Osteocyte (in vitro differentiated cells): ENCODE measurements at regions not wholly inside any gene's neighbourhood (a gene's known extent, or its start where the extent isn't known, plus 50 kb on each side); places are given as distances from the start of the nearest gene placed in this dataset.

ENCODE experiments used
- DNase-seq: peaks from one replicate; pipeline ENCODE4 v3.0.0; 2021; ENCODE audit warnings: mixed read lengths; ENCODE audit not compliant: unreplicated experiment; ENCODE audit errors: extremely low spot score
- H3K27ac Mint-ChIP-seq: one replicate; pipeline ENCODE4 v1.8.0; 2021; ENCODE audit warnings: mild to moderate bottlenecking, mixed read lengths; ENCODE audit not compliant: unreplicated experiment
- H3K27me3 Mint-ChIP-seq: one replicate; pipeline ENCODE4 v1.8.0; 2021; ENCODE audit warnings: mixed read lengths; ENCODE audit not compliant: unreplicated experiment
- H3K36me3 Mint-ChIP-seq: one replicate; pipeline ENCODE4 v1.8.0; 2021; ENCODE audit warnings: mixed read lengths; ENCODE audit not compliant: unreplicated experiment
- H3K4me1 Mint-ChIP-seq: one replicate; pipeline ENCODE4 v1.8.0; 2021; ENCODE audit warnings: mixed read lengths; ENCODE audit not compliant: unreplicated experiment
- H3K4me3 Mint-ChIP-seq: one replicate; pipeline ENCODE4 v1.8.0; 2021; ENCODE audit warnings: mild to moderate bottlenecking, moderate library complexity, mixed read lengths; ENCODE audit not compliant: unreplicated experiment
- H3K9me3 Mint-ChIP-seq: one replicate; pipeline ENCODE4 v1.8.0; 2021; ENCODE audit warnings: mixed read lengths; ENCODE audit not compliant: unreplicated experiment
- TF ChIP-seq, protein P1 (sequence below): fragments of 200-600 bp; sonication (generic); IDR thresholded peaks from 2 replicates; pipeline ENCODE4 v1.5.0; 2021; ENCODE audit warnings: antibody characterized with exemption, mild to moderate bottlenecking, moderate library complexity

DNA sequence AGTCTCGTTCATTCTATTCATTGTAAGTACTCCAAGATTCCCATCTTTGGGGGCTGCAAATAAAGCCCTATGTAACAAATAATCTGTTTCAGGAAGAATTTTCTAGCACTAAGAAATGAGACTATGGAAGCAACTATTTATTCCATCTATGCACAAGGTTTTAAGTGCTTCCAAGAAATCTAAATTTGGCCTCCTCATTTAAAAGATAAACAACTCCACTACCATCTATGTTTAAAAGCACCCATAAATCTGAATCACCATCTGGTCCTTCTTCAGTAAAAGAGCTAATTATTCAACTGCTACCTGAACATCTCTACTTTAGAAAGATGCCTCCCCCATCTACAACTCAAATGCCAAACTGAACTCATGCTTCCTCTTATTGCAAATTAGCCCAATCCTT is 547.3 kb upstream of the LRRC4C start:
- Mint-ChIP-seq H3K4me3 (no peak overlapping the region), H3K9me3 (peaks cover 30% of the 10 kb centered on the region), H3K27me3 (no peaks in the 10 kb centered on the region), H3K27ac (no peak overlapping the region), H3K36me3 (no peaks in the 10 kb centered on the region), H3K4me1 (no peaks in the 10 kb centered on the region)
- TF ChIP-seq, protein P1, sequence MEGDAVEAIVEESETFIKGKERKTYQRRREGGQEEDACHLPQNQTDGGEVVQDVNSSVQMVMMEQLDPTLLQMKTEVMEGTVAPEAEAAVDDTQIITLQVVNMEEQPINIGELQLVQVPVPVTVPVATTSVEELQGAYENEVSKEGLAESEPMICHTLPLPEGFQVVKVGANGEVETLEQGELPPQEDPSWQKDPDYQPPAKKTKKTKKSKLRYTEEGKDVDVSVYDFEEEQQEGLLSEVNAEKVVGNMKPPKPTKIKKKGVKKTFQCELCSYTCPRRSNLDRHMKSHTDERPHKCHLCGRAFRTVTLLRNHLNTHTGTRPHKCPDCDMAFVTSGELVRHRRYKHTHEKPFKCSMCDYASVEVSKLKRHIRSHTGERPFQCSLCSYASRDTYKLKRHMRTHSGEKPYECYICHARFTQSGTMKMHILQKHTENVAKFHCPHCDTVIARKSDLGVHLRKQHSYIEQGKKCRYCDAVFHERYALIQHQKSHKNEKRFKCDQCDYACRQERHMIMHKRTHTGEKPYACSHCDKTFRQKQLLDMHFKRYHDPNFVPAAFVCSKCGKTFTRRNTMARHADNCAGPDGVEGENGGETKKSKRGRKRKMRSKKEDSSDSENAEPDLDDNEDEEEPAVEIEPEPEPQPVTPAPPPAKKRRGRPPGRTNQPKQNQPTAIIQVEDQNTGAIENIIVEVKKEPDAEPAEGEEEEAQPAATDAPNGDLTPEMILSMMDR = no peak
- DNase-seq = no peak

DNA sequence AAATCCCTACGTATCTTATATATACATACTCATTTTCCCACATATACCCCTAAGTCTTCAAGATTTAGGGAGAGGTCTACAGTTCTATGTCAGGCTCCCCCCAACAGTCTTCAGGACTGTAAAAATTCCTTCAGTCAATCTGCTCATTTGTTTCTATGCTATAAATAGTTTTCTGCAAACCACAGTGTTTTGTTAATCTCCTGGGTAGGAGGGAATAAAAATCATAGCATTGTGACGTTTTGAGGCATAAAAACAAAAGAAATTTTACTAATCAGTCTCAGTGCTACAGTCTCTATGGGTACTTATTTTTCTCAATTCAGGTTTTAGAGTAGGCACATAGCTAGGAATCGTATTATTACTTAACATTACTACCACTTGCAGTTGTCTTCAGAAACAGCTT is 552.8 kb upstream of the LRRC4C start:
- Mint-ChIP-seq H3K4me1 (no peaks in the 10 kb centered on the region), H3K27me3 (no peaks in the 10 kb centered on the region), H3K4me3 (no peak overlapping the region), H3K9me3 (peaks cover 45% of the 10 kb centered on the region), H3K36me3 (no peaks in the 10 kb centered on the region), H3K27ac (no peak overlapping the region)
- no peak for DNase-seq
- TF ChIP-seq, protein P1 = no peak

DNA sequence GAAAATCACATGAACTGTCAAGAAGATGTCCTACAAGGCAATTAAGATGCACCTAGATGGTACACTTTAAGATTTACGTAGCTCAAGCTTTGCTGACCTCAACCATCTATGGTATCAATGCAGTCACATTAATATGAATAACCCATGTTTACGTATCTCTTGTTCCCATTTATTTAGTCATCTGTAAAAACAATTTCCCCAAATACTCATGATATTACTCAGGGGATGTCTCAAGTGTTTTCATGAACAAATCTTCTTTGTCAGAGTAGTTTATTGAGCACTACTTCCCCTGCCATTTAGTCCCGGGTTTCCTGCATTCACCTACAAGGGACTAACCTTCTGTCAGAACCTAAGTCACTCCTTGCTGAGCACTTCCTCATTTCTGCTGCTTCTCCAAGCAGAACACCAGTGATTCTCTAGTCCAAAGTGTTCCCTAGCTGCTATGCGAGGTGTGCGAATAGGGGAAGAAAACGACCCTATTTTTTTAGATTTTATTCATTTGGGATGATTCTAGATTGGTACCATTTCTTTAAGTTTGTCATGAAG is 554.3 kb upstream of the LRRC4C start:
- Mint-ChIP-seq H3K36me3 (no peaks in the 10 kb centered on the region), H3K4me3 (no peak overlapping the region), H3K9me3 (peaks cover 45% of the 10 kb centered on the region), H3K4me1 (no peaks in the 10 kb centered on the region), H3K27ac (no peak overlapping the region), H3K27me3 (no peaks in the 10 kb centered on the region)
- TF ChIP-seq, protein P1 = no peak
- no peak for DNase-seq

DNA sequence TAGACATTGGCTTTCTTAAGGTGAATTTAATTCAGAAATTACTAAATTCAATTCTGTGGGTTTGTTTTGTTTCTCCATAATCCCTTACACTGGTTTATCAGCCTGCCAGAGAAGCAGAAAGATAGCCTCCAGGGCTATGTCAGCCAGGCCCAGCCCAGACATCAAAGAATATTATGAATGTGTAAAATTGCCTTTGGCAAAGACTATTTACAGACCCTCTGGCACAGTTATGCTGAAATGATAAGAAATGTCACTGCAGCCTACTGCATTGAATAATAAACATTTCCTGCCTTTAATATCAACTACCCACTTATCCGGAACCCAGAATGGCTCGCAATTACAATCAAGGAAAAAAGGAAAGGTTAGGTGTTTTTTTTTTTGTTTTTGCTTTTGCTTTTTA is 562.5 kb upstream of the LRRC4C start:
- peaks cover 38% of the 10 kb centered on the region for H3K9me3 Mint-ChIP-seq

DNA sequence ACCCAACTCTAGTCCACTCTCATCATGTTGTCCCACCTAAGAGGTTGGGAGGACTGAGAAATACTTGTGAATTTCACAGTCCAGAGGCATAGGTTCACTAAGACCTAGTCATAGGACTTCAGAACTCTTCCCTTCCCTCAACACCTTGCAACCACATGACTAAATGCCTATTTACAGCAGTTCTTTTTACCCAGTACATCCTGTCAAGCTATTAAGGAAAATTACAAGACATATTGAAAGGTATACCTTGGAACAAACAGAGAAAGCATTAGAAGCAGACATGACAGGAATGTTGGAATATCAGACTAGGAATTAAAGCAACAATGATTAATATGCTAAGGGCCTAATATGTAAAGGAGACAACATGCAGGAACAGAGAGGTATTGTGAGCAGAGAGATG is 563.8 kb upstream of the LRRC4C start:
- Mint-ChIP-seq H3K4me1 (no peaks in the 10 kb centered on the region), H3K27ac (no peak overlapping the region), H3K9me3 (peaks cover 43% of the 10 kb centered on the region), H3K36me3 (no peaks in the 10 kb centered on the region), H3K4me3 (no peak overlapping the region), H3K27me3 (no peaks in the 10 kb centered on the region)
- TF ChIP-seq, protein P1 = no peak
- no peak for DNase-seq

More for the DNA sequence above, 562.5 kb upstream of the LRRC4C start:
- TF ChIP-seq, protein P1 = no peak
- no peak overlapping the region for H3K27ac Mint-ChIP-seq
- H3K27me3 Mint-ChIP-seq = no peaks in the 10 kb centered on the region
- no peak overlapping the region for H3K4me3 Mint-ChIP-seq
- H3K36me3 Mint-ChIP-seq = no peaks in the 10 kb centered on the region
- no peak for DNase-seq
- H3K4me1 Mint-ChIP-seq = no peaks in the 10 kb centered on the region
